ENCODE measurements at regions not wholly inside any gene's neighbourhood (a gene's known extent, or its start where the extent isn't known, plus 50 kb on each side); places are given as distances from the start of the nearest gene placed in this dataset.

DNA sequence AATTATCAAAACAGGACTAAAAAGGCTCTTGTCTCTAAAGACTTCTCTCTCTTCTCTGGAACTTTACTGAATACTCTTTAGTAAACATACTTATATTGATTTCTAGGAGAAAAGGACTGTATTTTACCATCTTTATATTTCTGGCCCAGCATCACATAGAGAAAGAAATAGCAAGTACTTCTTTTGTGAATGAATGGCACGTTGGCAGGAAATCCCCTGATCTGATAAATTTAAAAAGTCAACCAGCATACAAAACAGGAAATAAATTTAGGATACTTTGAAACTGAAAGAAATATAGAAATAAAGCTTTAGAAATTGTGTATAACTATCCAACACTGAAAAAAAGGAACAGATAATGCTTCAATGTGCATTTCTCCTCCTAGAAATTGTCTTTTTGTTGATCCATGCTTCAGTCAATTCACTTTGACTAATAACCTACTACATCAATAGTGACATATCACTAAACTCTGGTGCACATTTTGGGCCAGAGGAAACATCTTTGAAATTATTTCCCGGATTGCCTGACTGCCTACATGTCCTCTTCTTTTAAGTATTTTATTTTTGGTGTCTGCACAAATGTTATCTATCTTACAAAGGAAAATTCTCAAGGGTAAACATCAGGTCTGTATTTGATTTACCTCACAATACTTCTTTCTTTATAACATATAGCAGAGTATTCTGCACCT is 183.5 kb upstream of the FSTL5 start:
- TF ChIP-seq POLR2A (IDR thresholded peaks at IDR 0.05) (no peak), POLR2AphosphoS5 (IDR thresholded peaks at IDR 0.05) (no peak)
- TF ChIP-seq, protein P1, sequence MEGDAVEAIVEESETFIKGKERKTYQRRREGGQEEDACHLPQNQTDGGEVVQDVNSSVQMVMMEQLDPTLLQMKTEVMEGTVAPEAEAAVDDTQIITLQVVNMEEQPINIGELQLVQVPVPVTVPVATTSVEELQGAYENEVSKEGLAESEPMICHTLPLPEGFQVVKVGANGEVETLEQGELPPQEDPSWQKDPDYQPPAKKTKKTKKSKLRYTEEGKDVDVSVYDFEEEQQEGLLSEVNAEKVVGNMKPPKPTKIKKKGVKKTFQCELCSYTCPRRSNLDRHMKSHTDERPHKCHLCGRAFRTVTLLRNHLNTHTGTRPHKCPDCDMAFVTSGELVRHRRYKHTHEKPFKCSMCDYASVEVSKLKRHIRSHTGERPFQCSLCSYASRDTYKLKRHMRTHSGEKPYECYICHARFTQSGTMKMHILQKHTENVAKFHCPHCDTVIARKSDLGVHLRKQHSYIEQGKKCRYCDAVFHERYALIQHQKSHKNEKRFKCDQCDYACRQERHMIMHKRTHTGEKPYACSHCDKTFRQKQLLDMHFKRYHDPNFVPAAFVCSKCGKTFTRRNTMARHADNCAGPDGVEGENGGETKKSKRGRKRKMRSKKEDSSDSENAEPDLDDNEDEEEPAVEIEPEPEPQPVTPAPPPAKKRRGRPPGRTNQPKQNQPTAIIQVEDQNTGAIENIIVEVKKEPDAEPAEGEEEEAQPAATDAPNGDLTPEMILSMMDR (IDR thresholded peaks at IDR 0.05 in 8 of 11, conservative IDR thresholded peaks at IDR 0.05 in 3 of 11): no peak

All from spleen (tissue), 7 donors.